GM18951 (cell line): ENCODE measurements at regions not wholly inside any gene's neighbourhood (a gene's known extent, or its start where the extent isn't known, plus 50 kb on each side); places are given as distances from the start of the nearest gene placed in this dataset.

Experiments
- POLR2A ChIP-seq: IDR thresholded peaks from 4 replicates; pipeline ENCODE4 v1.6.1; 2011; ENCODE audit warnings: mild to moderate bottlenecking; ENCODE audit not compliant: insufficient read length, insufficient read depth; ENCODE audit errors: extremely low read depth
- in situ Hi-C: fragments of 300-500 bp; cut with MboI; formaldehyde crosslinking; loops from one replicate; pipeline ENCODE4 v1.12.0; 2022; ENCODE audit warnings: low sequenced_read_pairs, mixed read lengths, inconsistent platforms; ENCODE audit not compliant: unreplicated experiment

GRCh38 chr11:110971140-110971539 lies 258.9 kb upstream of the ARHGAP20 start:
- no peak for TF ChIP-seq POLR2A
- in situ Hi-C loops, result no loop called here

GRCh38 chr11:110968348-110969062 lies 256.3 kb upstream of the ARHGAP20 start:
- TF ChIP-seq POLR2A, result no peak
- in situ Hi-C loops, result no loop called here

DNA sequence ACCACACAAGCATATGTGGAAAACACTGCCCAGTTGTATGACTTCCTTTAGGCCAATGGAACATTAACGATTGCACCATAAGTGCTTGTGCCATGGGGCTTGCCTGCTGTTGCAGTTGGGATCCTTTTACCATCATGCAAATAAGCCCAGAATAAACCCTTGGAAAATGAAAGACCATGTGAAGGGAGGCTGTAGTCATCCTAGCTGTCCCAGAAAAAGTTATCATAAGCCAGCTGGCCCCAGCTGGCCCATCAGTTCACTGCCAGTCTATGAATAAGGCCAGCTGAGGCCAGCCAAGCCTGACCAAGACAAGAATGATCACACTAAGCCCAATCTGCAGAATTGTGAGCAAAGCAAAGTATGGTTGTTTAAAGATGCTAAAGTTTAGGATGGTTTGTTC lies 253.9 kb upstream of the ARHGAP20 start:
- no peak for TF ChIP-seq POLR2A
- in situ Hi-C loops, result no loop called here

GRCh38 chr11:110962921-110963320 lies 250.7 kb upstream of the ARHGAP20 start:
- in situ Hi-C loops, result no loop called here
- TF ChIP-seq POLR2A, result no peak

DNA sequence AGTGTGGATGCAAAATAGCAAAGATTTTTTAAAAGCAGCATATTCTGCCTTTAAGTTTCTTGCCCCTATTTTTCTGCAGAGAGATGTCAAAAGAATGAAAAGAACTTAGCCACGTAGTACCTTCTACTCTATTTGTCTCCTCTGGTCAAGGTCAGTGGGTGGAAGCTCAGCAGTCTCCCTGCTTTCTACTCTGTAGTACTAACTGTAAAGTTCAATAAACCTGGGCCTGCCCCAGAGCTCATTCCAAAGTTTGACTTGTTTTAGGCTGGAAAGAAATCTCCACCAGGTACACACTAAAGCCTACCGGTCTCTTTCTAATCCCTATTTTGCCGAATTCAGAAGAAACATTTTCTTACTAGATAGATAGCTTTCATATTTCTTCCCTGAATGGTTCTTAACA lies 247.9 kb upstream of the ARHGAP20 start:
- in situ Hi-C loops, result no loop called here
- no peak for TF ChIP-seq POLR2A

DNA sequence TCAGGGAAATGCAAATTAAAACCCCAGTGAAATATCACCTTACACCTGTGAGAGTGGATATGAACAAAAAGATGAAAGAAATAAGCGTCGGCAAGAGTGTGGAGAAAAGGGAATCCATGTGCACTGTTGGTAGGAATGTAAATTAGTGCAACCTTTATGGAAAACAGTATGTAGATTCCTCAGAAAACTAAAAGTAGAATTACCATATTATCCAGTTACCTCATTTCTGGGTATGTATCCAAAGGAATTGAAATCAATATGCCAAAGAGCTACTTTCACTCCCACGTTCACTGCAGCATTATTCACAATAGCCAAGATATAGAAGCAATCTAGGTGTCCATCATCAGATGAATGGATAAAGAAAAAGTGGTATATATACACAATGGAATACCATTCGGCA lies 246.0 kb upstream of the ARHGAP20 start:
- no peak for TF ChIP-seq POLR2A
- in situ Hi-C loops, result no loop called here

- in situ Hi-C loops, result no loop called here
These were observed 243.5 kb upstream of the ARHGAP20 start for GRCh38 chr11:110955776-110956175.

DNA sequence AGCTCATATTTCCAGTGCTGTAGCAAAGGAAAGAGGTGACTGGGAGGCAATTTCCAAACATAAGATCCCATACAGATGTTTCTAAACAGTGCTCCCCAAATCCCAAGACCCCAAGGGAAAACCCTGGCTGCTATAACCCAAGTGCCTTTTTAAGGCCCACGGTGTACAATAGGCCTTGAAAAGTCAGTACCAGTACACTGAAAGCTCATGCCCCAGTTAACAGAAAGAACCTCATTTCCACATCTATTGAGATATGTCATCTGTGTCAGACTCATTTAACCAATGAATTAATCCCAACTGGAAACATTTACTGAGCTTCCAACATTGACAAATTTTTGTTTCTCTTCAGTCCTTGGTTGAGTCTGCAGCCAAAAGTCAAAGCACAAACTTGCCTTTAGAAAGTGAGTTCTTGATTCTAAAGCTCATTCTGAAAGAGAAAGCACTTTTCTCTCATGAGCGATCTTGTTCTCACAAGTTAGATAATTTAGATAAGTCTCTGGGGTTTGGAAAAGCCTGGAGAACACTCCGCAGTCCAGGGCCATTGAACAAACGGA lies 239.8 kb upstream of the ARHGAP20 start:
- in situ Hi-C loops, result no loop called here
- TF ChIP-seq POLR2A, result no peak

More at GRCh38 chr11:110955776-110956175, 243.5 kb upstream of the ARHGAP20 start:
- TF ChIP-seq POLR2A, result no peak

- in situ Hi-C loops, result no loop called here
- TF ChIP-seq POLR2A, result no peak
These were observed 239.1 kb upstream of the ARHGAP20 start for GRCh38 chr11:110951037-110951949.

GRCh38 chr11:110948112-110948511 lies 235.9 kb upstream of the ARHGAP20 start:
- TF ChIP-seq POLR2A, result no peak
- in situ Hi-C loops, result no loop called here

GRCh38 chr11:110947096-110947495 lies 234.9 kb upstream of the ARHGAP20 start:
- in situ Hi-C loops, result no loop called here
- no peak for TF ChIP-seq POLR2A

DNA sequence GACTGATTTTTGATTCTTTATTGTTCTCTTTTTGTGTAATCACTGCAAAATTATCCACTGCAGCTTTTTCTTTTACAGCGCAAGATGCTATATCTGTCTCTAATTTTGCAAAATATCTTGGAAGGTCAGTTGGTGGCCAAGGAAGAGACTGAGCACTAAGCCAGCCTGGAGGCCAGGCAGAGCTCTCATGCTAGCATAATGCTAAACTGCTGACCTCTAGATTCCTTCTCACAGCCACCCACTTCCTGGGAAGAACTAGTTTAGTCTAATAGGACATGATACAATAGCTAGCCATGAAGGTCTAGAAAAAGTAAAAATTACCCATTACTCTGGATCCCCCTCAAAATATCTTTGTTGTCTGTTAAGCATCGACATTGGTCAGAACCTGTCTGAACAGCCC lies 227.2 kb upstream of the ARHGAP20 start:
- in situ Hi-C loops, result no loop called here

DNA sequence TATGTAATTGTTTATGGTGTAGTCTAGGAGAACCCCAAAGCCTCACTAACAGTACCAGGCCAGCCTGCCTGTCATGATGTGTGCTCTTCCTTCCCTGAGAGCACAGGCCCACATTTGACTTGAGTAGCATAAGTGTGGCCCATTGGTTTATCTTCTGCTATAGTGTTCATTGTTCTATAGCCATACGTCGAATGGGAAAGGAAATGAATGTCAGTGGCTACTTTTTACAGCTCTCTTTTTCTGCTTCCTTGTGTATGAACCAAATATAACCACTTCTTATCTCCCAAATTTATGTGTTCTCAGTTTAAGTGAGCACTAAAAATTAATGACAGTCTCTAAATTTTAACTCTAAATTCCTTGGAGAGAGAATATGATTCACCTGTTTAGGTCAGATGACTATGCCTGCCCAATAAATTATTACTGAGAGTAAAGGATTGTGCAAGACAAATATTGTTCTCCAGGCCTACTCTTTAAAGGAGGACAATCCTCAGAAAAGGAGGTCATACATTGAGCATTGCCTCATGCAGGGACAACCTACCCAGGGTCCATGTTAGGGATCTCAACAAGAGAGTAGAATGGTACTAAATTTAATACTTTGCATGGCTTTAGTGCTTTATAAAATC lies 222.9 kb upstream of the ARHGAP20 start:
- in situ Hi-C loops, result no loop called here
- no peak for TF ChIP-seq POLR2A

More for the DNA sequence above, 227.2 kb upstream of the ARHGAP20 start:
- no peak for TF ChIP-seq POLR2A
